Peyer's patch (tissue), 4 donors: ENCODE measurements at regions not wholly inside any gene's neighbourhood (a gene's known extent, or its start where the extent isn't known, plus 50 kb on each side); places are given as distances from the start of the nearest gene placed in this dataset.

Source experiments
- DNase-seq, 3 donors: peaks; one replicate each; pipeline ENCODE4 v3.0.0-alpha.2; 2017 to 2019
- H3K27ac ChIP-seq, 4 donors: fragments of 200-600 bp; sonication (generic); one replicate each; pipeline ENCODE4 v1.5.1; 2016 to 2019
- H3K27me3 ChIP-seq, 2 donors: fragments of 200-600 bp; sonication (generic); one replicate each; pipeline ENCODE4 v1.5.1; 2019
- H3K36me3 ChIP-seq, 3 donors: fragments of 200-600 bp; sonication (generic); one replicate each; pipeline ENCODE4 v1.5.1; 2016 to 2019
- H3K4me1 ChIP-seq, 4 donors: fragments of 200-600 bp; sonication (generic); one replicate each; pipeline ENCODE4 v1.5.1; 2016 to 2019
- H3K4me3 ChIP-seq, 4 donors: fragments of 200-600 bp; sonication (generic); 1 replicate in 3 of 4; 2 replicates in 1 of 4; pipeline ENCODE4 v1.5.1; 2016 to 2019; ENCODE audit warnings: mild to moderate bottlenecking in 1 of 4
- H3K9me3 ChIP-seq, 4 donors: fragments of 200-600 bp; sonication (generic); one replicate each; pipeline ENCODE4 v1.5.1; 2016 to 2019; ENCODE audit warnings: mild to moderate bottlenecking in 1 of 4
- CTCF ChIP-seq, 6 experiments: fragments of 450-650 bp in 4 of 6; fragments of 200-600 bp in 2 of 6; sonication (generic) in 1 of 6; IDR thresholded peaks; one replicate each; pipeline ENCODE4 v1.5.1; 2017 to 2019; ENCODE audit warnings: antibody characterized with exemption in 6 of 6, mild to moderate bottlenecking in 3 of 6, moderate library complexity in 1 of 6
- POLR2A ChIP-seq, 2 donors: fragments of 450-650 bp; IDR thresholded peaks; one replicate each; pipeline ENCODE4 v1.5.1; 2017; ENCODE audit warnings: antibody characterized with exemption in 2 of 2, mild to moderate bottlenecking in 2 of 2, moderate library complexity in 2 of 2

DNA sequence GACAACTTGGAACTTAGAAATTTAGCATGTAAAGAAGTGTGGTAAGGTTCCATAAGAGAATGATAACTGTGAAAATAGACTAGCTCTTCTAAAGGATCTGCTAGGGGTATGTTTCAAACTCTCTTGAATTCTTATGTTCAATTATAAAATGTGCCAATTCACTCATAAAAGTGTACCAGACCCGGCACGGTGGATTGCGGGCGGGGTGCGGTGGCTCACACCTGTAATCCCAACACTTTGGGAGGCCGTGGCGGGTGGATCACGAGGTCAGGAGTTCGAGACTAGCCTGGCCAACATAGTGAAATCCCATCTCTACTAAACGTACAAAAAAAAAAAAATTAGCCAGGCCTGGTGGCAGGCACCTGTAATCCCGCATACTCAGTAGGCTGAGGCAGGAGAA lies 105.4 kb upstream of the CAV2 start:
- Histone ChIP-seq H3K4me3 (no peak overlapping the region), H3K27ac (no peak overlapping the region), H3K36me3 (no peaks in the 10 kb centered on the region), H3K4me1 (no peaks in the 10 kb centered on the region), H3K27me3 (no peaks in the 10 kb centered on the region), H3K9me3 (no peaks in the 10 kb centered on the region)
- DNase-seq: no peak
- no peak for TF ChIP-seq CTCF (IDR thresholded peaks at IDR 0.05)
- no peak for TF ChIP-seq POLR2A (IDR thresholded peaks at IDR 0.05)

- no peak for DNase-seq
These were observed 104.3 kb upstream of the CAV2 start for GRCh38 chr7:116395141-116395791.

DNA sequence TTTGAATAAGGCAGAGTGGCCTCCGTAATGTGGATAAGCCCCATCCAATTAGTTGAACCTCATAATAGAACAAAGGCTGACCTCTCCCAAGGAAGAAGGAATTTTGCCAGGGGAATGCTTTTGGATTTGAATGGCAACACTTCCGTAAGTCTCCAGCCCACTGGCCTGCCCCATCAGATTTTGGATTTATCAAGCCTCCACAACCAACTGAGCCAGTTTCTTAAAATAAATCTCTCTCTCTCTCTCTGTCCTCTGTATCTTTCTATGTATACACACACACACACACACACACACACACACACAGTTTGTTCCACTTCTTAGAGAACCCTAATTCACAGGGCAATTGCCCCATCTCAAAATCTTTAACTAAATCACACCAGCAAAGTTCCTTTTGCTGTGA lies 100.9 kb upstream of the CAV2 start:
- TF ChIP-seq CTCF (IDR thresholded peaks at IDR 0.05): no peak
- TF ChIP-seq POLR2A (IDR thresholded peaks at IDR 0.05): no peak
- no peak for DNase-seq
- no peak overlapping the region for H3K4me3 ChIP-seq
- H3K27ac ChIP-seq: no peak overlapping the region
- no peaks in the 10 kb centered on the region for H3K4me1 ChIP-seq
- no peaks in the 10 kb centered on the region for H3K9me3 ChIP-seq
- no peaks in the 10 kb centered on the region for H3K36me3 ChIP-seq
- no peaks in the 10 kb centered on the region for H3K27me3 ChIP-seq

More at GRCh38 chr7:116395141-116395791, 104.3 kb upstream of the CAV2 start:
- H3K27ac ChIP-seq: no peak overlapping the region
- TF ChIP-seq CTCF (IDR thresholded peaks at IDR 0.05) (no peak), POLR2A (IDR thresholded peaks at IDR 0.05) (no peak)
- no peaks in the 10 kb centered on the region for H3K9me3 ChIP-seq
- no peaks in the 10 kb centered on the region for H3K36me3 ChIP-seq
- no peaks in the 10 kb centered on the region for H3K27me3 ChIP-seq
- H3K4me3 ChIP-seq: no peak overlapping the region
- H3K4me1 ChIP-seq: no peaks in the 10 kb centered on the region

DNA sequence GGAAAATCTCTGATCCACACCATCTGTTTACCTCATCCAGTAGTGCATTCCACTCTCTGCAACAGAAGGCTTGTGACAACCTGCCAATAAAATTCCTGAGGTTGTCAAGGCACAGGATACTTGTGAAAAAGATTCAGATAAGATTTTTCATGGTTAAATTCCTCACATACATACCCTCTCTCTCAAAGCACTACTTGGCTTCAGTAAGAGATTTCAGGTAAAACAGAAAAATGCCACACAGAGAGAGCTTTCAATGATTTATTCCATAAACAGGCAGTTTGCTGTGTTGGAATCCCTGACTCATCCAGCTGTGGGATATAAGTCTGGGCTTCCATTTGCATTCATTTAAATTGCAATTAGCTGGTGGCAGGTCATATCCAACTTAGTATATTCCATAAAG lies 99.7 kb upstream of the CAV2 start:
- H3K27ac ChIP-seq: no peak overlapping the region
- H3K9me3 ChIP-seq: no peaks in the 10 kb centered on the region
- H3K27me3 ChIP-seq: no peaks in the 10 kb centered on the region
- no peaks in the 10 kb centered on the region for H3K36me3 ChIP-seq
- H3K4me3 ChIP-seq: no peak overlapping the region
- DNase-seq: no peak
- TF ChIP-seq CTCF (IDR thresholded peaks at IDR 0.05): no peak
- TF ChIP-seq POLR2A (IDR thresholded peaks at IDR 0.05): no peak
- no peaks in the 10 kb centered on the region for H3K4me1 ChIP-seq

GRCh38 chr7:116400522-116400921 lies 99.0 kb upstream of the CAV2 start:
- Histone ChIP-seq H3K4me3 (no peak overlapping the region), H3K27me3 (no peaks in the 10 kb centered on the region), H3K4me1 (no peaks in the 10 kb centered on the region), H3K27ac (no peak overlapping the region), H3K9me3 (no peaks in the 10 kb centered on the region), H3K36me3 (no peaks in the 10 kb centered on the region)
- DNase-seq: no peak
- no peak for TF ChIP-seq POLR2A (IDR thresholded peaks at IDR 0.05)
- no peak for TF ChIP-seq CTCF (IDR thresholded peaks at IDR 0.05)

DNA sequence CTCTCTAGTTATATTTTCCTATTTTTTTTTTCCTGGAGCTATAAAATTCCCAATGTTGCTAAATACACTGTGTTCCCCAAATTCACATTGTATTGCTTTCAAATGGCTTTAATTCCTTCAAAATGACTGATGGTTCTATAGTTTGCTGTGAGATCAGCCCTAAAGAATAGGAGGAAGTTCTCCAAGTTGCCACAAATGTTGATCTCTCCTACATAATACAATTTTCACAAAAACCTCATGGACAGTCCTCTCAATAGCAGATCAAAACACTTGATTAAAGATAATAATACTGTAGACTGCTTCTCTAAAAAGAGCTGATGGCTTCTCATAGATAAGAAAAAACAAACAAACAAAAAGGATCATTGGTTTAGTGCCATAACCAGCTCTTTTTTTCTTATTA lies 97.8 kb upstream of the CAV2 start:
- TF ChIP-seq POLR2A (IDR thresholded peaks at IDR 0.05): no peak
- TF ChIP-seq CTCF (IDR thresholded peaks at IDR 0.05): no peak
- H3K27ac ChIP-seq: no peak overlapping the region
- no peaks in the 10 kb centered on the region for H3K9me3 ChIP-seq
- no peaks in the 10 kb centered on the region for H3K27me3 ChIP-seq
- no peaks in the 10 kb centered on the region for H3K36me3 ChIP-seq
- H3K4me1 ChIP-seq: no peaks in the 10 kb centered on the region
- H3K4me3 ChIP-seq: no peak overlapping the region
- DNase-seq: no peak
